SU-DHL-6 (cell line): ENCODE measurements at regions not wholly inside any gene's neighbourhood (a gene's known extent, or its start where the extent isn't known, plus 50 kb on each side); places are given as distances from the start of the nearest gene placed in this dataset.
"Not testable (repeated sequence)": the region's sequence is repeated elsewhere in the genome, so short reads cannot be mapped to it uniquely, and the experiment has no call there.

Experiments used
- H2AFZ ChIP-seq: fragments of 200-600 bp; sonication (generic); 2 replicates; pipeline ENCODE4 v1.6.1; 2014; ENCODE audit warnings: low read depth, mild to moderate bottlenecking, moderate library complexity, mixed read lengths, antibody characterized with exemption, low read length; ENCODE audit not compliant: severe bottlenecking
- H3F3A ChIP-seq: fragments of 200-600 bp; shearing (Covaris generic); 2 replicates; pipeline ENCODE4 v1.6.0; 2016; ENCODE audit warnings: antibody characterized with exemption, mild to moderate bottlenecking; ENCODE audit not compliant: insufficient read depth
- H3K27ac ChIP-seq: fragments of 200-600 bp; sonication (generic); 2 replicates; pipeline ENCODE4 v1.5.1; 2016; ENCODE audit warnings: low read depth, mild to moderate bottlenecking, low read length, moderate library complexity, mixed read lengths
- H3K27me3 ChIP-seq: fragments of 200-600 bp; sonication (generic), shearing (Covaris generic); 2 replicates; pipeline ENCODE4 v1.6.0; 2014; ENCODE audit warnings: mild to moderate bottlenecking, low read length
- H3K36me3 ChIP-seq: fragments of 200-600 bp; sonication (generic); 2 replicates; pipeline ENCODE4 v1.6.1; 2014; ENCODE audit warnings: mild to moderate bottlenecking, low read length, mixed read lengths
- H3K4me2 ChIP-seq: fragments of 300-600, 200-600 bp; shearing (Covaris generic), sonication (generic); 2 replicates; pipeline ENCODE4 v1.6.0; 2014; ENCODE audit warnings: low read length, low read depth, mild to moderate bottlenecking; ENCODE audit not compliant: poor library complexity, severe bottlenecking
- H3K4me3 ChIP-seq: fragments of 200-600 bp; sonication (generic); 2 replicates; pipeline ENCODE4 v1.5.1; 2014; ENCODE audit warnings: antibody characterized with exemption, low read length, mild to moderate bottlenecking, mixed read lengths; ENCODE audit not compliant: insufficient read depth, poor library complexity, severe bottlenecking
- H3K79me2 ChIP-seq: fragments of 200-600 bp; sonication (generic); 2 replicates; pipeline ENCODE4 v1.6.1; 2014; ENCODE audit warnings: mild to moderate bottlenecking, low read length, moderate library complexity; ENCODE audit not compliant: insufficient read depth
- H3K9ac ChIP-seq: fragments of 200-600 bp; sonication (generic); 2 replicates; pipeline ENCODE4 v1.7.0; 2014; ENCODE audit warnings: mild to moderate bottlenecking, low read length
- H3K9me2 ChIP-seq: fragments of 200-600 bp; sonication (generic); replicated peaks from 2 replicates; pipeline ENCODE4 v1.6.1; 2014; ENCODE audit warnings: low read length; ENCODE audit not compliant: insufficient read depth
- H3K9me3 ChIP-seq: fragments of 200-600 bp; sonication (generic); 2 replicates; pipeline ENCODE4 v1.6.1; 2014; ENCODE audit warnings: low read length, mixed read lengths; ENCODE audit not compliant: insufficient read depth
- H4K20me1 ChIP-seq: fragments of 200-600 bp; sonication (generic); 2 replicates; pipeline ENCODE4 v1.6.1; 2014; ENCODE audit warnings: low read depth, mild to moderate bottlenecking, antibody characterized with exemption, low read length, moderate library complexity, mixed read lengths
- EZH2phosphoT487 ChIP-seq: fragments of 200-600 bp; sonication (generic), shearing (Covaris generic); conservative IDR thresholded peaks from 2 replicates; pipeline ENCODE4 v1.6.1; 2018; ENCODE audit warnings: mild to moderate bottlenecking, antibody characterized with exemption, low read length, moderate library complexity, mixed read lengths
- TF ChIP-seq, protein P1 (sequence below): fragments of 200-600 bp; sonication (generic); IDR thresholded peaks from one replicate; pipeline ENCODE4 v1.5.1; 2017; ENCODE audit warnings: antibody characterized with exemption, mild to moderate bottlenecking, low read length, moderate library complexity; ENCODE audit not compliant: insufficient read depth, poor library complexity, severe bottlenecking

DNA sequence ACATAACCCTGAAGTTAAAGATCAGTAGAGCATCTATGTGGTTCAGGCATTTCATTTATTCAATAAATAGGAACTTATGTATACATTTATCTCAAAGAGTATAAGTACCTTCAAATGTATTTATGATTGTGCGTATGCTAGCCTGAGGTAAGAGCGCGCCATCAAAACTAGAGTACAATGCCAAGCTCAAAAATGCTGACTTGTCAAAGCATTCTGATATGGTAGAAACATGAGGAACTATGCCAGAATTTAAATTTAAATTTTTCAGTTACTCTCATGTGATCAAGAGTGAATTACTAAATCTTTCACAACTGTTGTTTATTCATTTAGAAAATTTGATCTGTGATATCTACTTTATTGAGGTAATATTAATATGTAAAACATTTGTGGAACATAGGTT lies 225.5 kb upstream of the CDH8 start:
- no peak overlapping the region for H3K4me2 ChIP-seq
- no peak for TF ChIP-seq EZH2phosphoT487
- TF ChIP-seq, protein P1, sequence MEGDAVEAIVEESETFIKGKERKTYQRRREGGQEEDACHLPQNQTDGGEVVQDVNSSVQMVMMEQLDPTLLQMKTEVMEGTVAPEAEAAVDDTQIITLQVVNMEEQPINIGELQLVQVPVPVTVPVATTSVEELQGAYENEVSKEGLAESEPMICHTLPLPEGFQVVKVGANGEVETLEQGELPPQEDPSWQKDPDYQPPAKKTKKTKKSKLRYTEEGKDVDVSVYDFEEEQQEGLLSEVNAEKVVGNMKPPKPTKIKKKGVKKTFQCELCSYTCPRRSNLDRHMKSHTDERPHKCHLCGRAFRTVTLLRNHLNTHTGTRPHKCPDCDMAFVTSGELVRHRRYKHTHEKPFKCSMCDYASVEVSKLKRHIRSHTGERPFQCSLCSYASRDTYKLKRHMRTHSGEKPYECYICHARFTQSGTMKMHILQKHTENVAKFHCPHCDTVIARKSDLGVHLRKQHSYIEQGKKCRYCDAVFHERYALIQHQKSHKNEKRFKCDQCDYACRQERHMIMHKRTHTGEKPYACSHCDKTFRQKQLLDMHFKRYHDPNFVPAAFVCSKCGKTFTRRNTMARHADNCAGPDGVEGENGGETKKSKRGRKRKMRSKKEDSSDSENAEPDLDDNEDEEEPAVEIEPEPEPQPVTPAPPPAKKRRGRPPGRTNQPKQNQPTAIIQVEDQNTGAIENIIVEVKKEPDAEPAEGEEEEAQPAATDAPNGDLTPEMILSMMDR = no peak
- H3K27me3 ChIP-seq = no peaks in the 10 kb centered on the region
- no peak overlapping the region for H2AFZ ChIP-seq
- H3K79me2 ChIP-seq = no peaks in the 10 kb centered on the region
- no peaks in the 10 kb centered on the region for H3K9me3 ChIP-seq
- no peaks in the 10 kb centered on the region for H3K36me3 ChIP-seq
- no peaks in the 10 kb centered on the region for H3K9me2 ChIP-seq
- no peak overlapping the region for H3K9ac ChIP-seq
- no peaks in the 10 kb centered on the region for H3F3A ChIP-seq
- no peak overlapping the region for H3K4me3 ChIP-seq
- H4K20me1 ChIP-seq = no peaks in the 10 kb centered on the region
- H3K27ac ChIP-seq = no peak overlapping the region

DNA sequence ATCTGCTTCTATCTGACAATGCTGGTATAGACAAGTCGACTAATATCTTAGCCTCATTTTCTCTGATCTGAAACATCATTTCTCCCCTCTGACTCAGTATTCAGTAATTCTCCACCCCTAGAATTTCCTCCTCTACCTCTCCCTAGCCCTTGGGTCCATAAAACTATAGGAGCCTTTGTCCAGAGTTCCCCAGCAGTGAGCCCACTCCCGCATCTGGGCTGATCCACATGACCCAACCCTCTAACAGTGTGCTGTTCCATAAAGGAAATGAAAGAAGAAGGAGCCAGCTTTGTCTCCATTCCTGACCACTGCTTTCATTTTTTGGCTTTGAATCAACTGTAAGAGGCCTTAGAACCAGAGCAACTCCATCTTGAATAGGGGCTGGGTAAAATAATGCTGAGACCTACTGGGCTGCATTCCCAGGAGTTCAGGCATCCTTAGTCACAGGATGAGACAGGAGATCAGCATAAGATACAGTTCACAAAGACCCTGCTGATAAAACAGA lies 222.7 kb upstream of the CDH8 start:
- not testable (repeated sequence) for H3K4me2 ChIP-seq, H3K27ac ChIP-seq, H4K20me1 ChIP-seq, H3K9ac ChIP-seq, H3K4me3 ChIP-seq, H3F3A ChIP-seq, H3K79me2 ChIP-seq, H3K9me2 ChIP-seq, H2AFZ ChIP-seq, H3K9me3 ChIP-seq, H3K36me3 ChIP-seq, H3K27me3 ChIP-seq

DNA sequence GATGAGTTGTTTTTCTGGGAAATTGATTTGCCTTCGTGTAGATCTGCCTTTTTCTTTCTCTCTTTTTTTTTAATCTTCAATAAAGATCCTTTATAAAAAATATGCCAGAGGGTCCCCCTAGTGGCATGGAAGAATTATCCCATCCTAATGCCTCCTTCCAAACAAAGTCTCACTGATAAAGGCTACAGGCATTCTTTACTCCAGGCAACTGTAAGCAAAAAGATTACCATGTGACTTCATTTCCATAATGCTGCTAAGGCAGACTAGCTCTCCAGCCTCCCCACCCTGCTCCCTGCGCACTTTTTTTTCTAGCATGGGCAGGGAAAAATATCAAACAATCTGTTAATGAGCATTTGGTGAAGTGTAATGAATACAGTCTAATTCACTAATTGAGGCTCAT lies 220.2 kb upstream of the CDH8 start:
- no peaks in the 10 kb centered on the region for H3K9me2 ChIP-seq
- no peak overlapping the region for H2AFZ ChIP-seq

DNA sequence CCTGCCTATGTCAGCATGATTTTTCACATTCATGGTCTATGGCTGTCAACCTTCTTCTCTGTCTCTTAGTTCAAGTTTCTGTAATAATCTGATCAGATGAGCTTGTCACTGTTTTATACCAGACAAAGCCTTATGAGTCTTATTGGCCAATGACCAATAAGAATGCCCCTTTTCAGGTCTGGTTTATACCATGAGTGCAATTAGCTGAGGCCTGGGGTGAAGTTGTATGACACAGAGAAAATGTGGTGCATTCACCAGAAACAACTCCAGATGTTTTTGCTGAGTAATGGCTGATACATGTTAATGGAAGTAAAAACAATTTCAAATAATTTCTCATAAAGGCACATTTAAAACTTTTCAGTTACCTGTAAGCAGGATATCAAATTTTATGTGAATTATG lies 218.6 kb upstream of the CDH8 start:
- H3K36me3 ChIP-seq = no peaks in the 10 kb centered on the region
- TF ChIP-seq EZH2phosphoT487 = no peak
- TF ChIP-seq, protein P1 = no peak
- no peak overlapping the region for H3K9ac ChIP-seq
- H3F3A ChIP-seq = no peaks in the 10 kb centered on the region
- no peaks in the 10 kb centered on the region for H3K79me2 ChIP-seq
- no peaks in the 10 kb centered on the region for H3K9me3 ChIP-seq
- H3K27me3 ChIP-seq = no peaks in the 10 kb centered on the region
- no peaks in the 10 kb centered on the region for H4K20me1 ChIP-seq
- H3K9me2 ChIP-seq = no peaks in the 10 kb centered on the region
- H2AFZ ChIP-seq = no peak overlapping the region
- H3K4me2 ChIP-seq = no peak overlapping the region
- H3K27ac ChIP-seq = no peak overlapping the region
- H3K4me3 ChIP-seq = no peak overlapping the region

More for the DNA sequence above, 220.2 kb upstream of the CDH8 start:
- H3K27ac ChIP-seq = no peak overlapping the region
- H4K20me1 ChIP-seq = no peaks in the 10 kb centered on the region
- TF ChIP-seq, protein P1 = no peak
- no peak for TF ChIP-seq EZH2phosphoT487
- H3K79me2 ChIP-seq = no peaks in the 10 kb centered on the region
- H3F3A ChIP-seq = no peaks in the 10 kb centered on the region
- no peaks in the 10 kb centered on the region for H3K27me3 ChIP-seq
- no peak overlapping the region for H3K4me2 ChIP-seq
- H3K9ac ChIP-seq = no peak overlapping the region
- H3K9me3 ChIP-seq = no peaks in the 10 kb centered on the region
- H3K36me3 ChIP-seq = no peaks in the 10 kb centered on the region
- H3K4me3 ChIP-seq = no peak overlapping the region
